Astrocyte of the cerebellum (primary cell): ENCODE measurements at regions not wholly inside any gene's neighbourhood (a gene's known extent, or its start where the extent isn't known, plus 50 kb on each side); places are given as distances from the start of the nearest gene placed in this dataset.

Experiments used
- DNase-seq: peaks from one replicate; pipeline ENCODE4 v3.0.0-alpha.2; 2011; ENCODE audit warnings: low read depth
- H3K4me3 ChIP-seq: 2 replicates; pipeline ENCODE4 v1.5.1; 2011; ENCODE audit warnings: mild to moderate bottlenecking, low read depth, low read length, moderate library complexity
- in situ Hi-C: cut with HindIII; loops from 2 replicates; pipeline ENCODE4 v1.10.0; 2017; ENCODE audit warnings: low sequenced_read_pairs
- TF ChIP-seq, protein P1 (sequence below): IDR thresholded peaks from 2 replicates; pipeline ENCODE4 v1.5.1; 2012; ENCODE audit warnings: low read length, low read depth, moderate library complexity, mild to moderate bottlenecking; ENCODE audit errors: missing control alignments

DNA sequence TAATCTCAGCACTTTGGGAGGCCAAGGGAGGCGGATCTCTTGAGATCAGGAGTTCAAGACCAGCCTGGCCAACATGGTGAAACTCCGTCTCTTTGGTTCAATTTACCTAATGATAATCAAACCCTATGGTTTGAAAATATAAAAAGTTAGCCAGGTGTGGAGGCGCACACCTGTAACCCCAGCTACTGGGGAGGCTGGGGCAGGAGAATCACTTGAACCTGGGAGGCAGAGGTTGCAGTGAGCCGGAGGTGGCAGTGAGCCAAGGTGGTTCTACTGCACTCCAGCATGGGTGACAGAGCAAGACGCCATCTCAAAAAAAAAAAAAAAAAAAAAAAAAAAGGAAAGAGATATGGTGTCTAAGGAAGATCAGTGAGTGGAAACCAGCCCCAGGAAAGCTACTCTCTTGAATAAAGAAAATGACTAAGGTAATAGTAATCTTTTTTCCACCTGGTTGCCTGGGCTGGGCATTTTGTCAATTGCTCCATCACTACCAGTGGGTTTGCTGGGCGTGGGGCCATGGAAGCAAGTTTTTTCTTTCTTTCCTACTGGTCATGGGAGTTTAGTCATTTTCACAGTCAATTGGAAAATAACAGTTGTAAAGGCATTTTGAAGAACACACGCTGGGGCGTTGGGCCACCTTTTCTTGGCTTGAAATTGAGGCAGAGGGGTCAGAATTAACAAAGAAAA, 387.6 kb upstream of the RGMA start:
- in situ Hi-C loops = no loop called here
- peak; percentile 13 for DNase-seq
- TF ChIP-seq, protein P1, sequence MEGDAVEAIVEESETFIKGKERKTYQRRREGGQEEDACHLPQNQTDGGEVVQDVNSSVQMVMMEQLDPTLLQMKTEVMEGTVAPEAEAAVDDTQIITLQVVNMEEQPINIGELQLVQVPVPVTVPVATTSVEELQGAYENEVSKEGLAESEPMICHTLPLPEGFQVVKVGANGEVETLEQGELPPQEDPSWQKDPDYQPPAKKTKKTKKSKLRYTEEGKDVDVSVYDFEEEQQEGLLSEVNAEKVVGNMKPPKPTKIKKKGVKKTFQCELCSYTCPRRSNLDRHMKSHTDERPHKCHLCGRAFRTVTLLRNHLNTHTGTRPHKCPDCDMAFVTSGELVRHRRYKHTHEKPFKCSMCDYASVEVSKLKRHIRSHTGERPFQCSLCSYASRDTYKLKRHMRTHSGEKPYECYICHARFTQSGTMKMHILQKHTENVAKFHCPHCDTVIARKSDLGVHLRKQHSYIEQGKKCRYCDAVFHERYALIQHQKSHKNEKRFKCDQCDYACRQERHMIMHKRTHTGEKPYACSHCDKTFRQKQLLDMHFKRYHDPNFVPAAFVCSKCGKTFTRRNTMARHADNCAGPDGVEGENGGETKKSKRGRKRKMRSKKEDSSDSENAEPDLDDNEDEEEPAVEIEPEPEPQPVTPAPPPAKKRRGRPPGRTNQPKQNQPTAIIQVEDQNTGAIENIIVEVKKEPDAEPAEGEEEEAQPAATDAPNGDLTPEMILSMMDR = no peak
- no peak overlapping the region for H3K4me3 ChIP-seq

GRCh38 chr15:93474728-93475127, 385.7 kb upstream of the RGMA start:
- no peak overlapping the region for H3K4me3 ChIP-seq
- in situ Hi-C loops = no loop called here
- TF ChIP-seq, protein P1 = no peak
- no peak for DNase-seq

- TF ChIP-seq, protein P1 = no peak
- H3K4me3 ChIP-seq = no peak overlapping the region
- DNase-seq = no peak
- in situ Hi-C loops = no loop called here
These were observed 381.0 kb upstream of the RGMA start for GRCh38 chr15:93469994-93470393.

DNA sequence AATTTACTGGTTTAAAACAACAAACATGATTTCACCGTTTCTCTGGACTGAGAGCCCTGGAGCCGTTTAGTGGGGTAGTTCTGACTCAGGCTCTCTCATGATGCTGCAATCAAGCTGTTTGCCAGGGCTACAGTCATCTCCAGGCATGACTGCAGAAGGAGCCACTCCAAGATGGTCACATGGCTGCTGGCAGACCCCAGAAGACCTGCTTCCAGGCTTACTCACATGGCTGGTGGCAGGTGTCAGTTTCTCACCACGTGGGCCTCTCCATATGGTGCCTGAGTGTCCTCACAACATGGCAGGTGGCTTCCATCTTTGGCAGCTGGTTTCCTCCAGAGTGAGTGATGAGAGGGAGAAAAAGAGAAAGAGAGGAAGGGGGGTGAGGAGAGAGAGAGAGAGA, 378.3 kb upstream of the RGMA start:
- in situ Hi-C loops = no loop called here
- no peak overlapping the region for H3K4me3 ChIP-seq
- no peak for DNase-seq
- TF ChIP-seq, protein P1 = no peak

GRCh38 chr15:93466380-93466779, 377.4 kb upstream of the RGMA start:
- TF ChIP-seq, protein P1 = no peak
- no peak overlapping the region for H3K4me3 ChIP-seq
- DNase-seq = no peak
- in situ Hi-C loops = no loop called here

GRCh38 chr15:93462690-93463089, 373.7 kb upstream of the RGMA start:
- H3K4me3 ChIP-seq = no peak overlapping the region
- no peak for DNase-seq
- in situ Hi-C loops = no loop called here
- TF ChIP-seq, protein P1 = no peak
